B cell (primary cell): ENCODE measurements at regions not wholly inside any gene's neighbourhood (a gene's known extent, or its start where the extent isn't known, plus 50 kb on each side); places are given as distances from the start of the nearest gene placed in this dataset.

Experiments
- EZH2 ChIP-seq: IDR thresholded peaks from 2 replicates; pipeline ENCODE4 v1.6.1; 2012; ENCODE audit warnings: borderline replicate concordance, low read depth, mild to moderate bottlenecking, moderate library complexity, low read length; ENCODE audit not compliant: insufficient read depth, poor library complexity, severe bottlenecking
- TF ChIP-seq, protein P1 (sequence below): fragments of 200-600 bp; IDR thresholded peaks from one replicate; pipeline ENCODE4 v1.8.0; 2022; ENCODE audit warnings: antibody characterized with exemption, mild to moderate bottlenecking

DNA sequence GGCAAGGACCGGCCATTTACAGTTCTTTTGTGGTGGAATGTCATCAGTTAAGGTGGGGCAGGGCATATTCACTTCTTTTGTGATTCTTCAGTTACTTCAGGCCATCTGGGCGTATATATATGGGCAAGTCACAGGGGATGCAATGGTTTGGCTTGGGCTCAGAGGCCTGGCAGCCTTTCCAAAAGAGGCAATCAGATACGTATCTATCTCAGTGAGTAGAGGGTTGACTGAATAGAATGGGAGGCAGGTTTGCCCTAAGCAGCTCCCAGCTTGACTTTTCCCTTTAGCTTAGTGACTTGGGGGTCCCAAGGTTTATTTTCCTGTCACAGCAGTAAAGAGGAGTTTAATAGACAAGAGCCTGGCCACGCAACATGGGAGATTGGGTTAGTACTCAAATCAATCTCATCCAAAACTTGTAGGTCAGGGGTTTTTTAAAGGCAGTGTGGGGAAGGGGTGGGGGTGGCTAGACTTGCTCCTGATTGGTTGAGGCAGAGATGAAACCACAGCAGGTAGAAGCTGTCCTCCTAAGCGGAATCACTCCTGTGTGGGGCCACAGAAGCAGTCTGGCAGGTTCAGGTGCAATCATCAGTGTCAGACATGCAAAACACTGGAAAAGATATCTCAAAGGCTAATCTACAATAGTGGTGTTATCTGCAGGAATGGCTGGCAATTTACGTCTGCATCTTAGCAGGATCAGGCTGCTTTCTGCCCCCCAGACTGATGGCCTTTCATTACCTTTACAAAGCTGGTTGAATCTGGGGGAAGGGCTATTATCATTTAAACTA is 112.9 kb downstream of the TLR5 start:
- no peak for TF ChIP-seq EZH2
- TF ChIP-seq, protein P1, sequence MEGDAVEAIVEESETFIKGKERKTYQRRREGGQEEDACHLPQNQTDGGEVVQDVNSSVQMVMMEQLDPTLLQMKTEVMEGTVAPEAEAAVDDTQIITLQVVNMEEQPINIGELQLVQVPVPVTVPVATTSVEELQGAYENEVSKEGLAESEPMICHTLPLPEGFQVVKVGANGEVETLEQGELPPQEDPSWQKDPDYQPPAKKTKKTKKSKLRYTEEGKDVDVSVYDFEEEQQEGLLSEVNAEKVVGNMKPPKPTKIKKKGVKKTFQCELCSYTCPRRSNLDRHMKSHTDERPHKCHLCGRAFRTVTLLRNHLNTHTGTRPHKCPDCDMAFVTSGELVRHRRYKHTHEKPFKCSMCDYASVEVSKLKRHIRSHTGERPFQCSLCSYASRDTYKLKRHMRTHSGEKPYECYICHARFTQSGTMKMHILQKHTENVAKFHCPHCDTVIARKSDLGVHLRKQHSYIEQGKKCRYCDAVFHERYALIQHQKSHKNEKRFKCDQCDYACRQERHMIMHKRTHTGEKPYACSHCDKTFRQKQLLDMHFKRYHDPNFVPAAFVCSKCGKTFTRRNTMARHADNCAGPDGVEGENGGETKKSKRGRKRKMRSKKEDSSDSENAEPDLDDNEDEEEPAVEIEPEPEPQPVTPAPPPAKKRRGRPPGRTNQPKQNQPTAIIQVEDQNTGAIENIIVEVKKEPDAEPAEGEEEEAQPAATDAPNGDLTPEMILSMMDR: no peak
